ENCODE measurements at regions not wholly inside any gene's neighbourhood (a gene's known extent, or its start where the extent isn't known, plus 50 kb on each side); places are given as distances from the start of the nearest gene placed in this dataset.

GRCh38 chr6:76817429-76817828 lies 645.9 kb downstream of the HTR1B start:
- TF ChIP-seq CTCF (conservative IDR thresholded peaks at IDR 0.05; ENCODE audit: low read length) (no peak), EZH2phosphoT487 (IDR thresholded peaks at IDR 0.05; ENCODE audit: borderline replicate concordance) (no peak)
